Hepatocyte (in vitro differentiated cells): ENCODE measurements at regions not wholly inside any gene's neighbourhood (a gene's known extent, or its start where the extent isn't known, plus 50 kb on each side); places are given as distances from the start of the nearest gene placed in this dataset.

ENCODE experiments used
- DNase-seq: peaks from one replicate; pipeline ENCODE4 v3.0.0-alpha.2; 2016; ENCODE audit warnings: low spot score
- H2AFZ ChIP-seq: fragments of 200-600 bp; sonication (generic); 2 replicates; pipeline ENCODE4 v1.6.0; 2016; ENCODE audit warnings: antibody characterized with exemption, mild to moderate bottlenecking
- H3K27ac ChIP-seq: fragments of 200-600 bp; sonication (generic); 2 replicates; pipeline ENCODE4 v1.5.1; 2016; ENCODE audit warnings: mild to moderate bottlenecking
- H3K27me3 ChIP-seq: fragments of 200-600 bp; sonication (generic); 2 replicates; pipeline ENCODE4 v1.6.1; 2016
- H3K36me3 ChIP-seq: fragments of 200-600 bp; sonication (generic); replicated peaks from 2 replicates; pipeline ENCODE4 v1.5.1; 2016; ENCODE audit warnings: low read depth; ENCODE audit not compliant: insufficient read depth
- H3K4me1 ChIP-seq: fragments of 200-600 bp; sonication (generic); 2 replicates; pipeline ENCODE4 v1.5.1; 2016; ENCODE audit warnings: mild to moderate bottlenecking, moderate library complexity; ENCODE audit not compliant: insufficient read depth
- H3K4me2 ChIP-seq: fragments of 200-600 bp; sonication (generic); 2 replicates; pipeline ENCODE4 v1.6.0; 2016
- H3K4me3 ChIP-seq: fragments of 200-600 bp; sonication (generic); 2 replicates; pipeline ENCODE4 v1.5.1; 2016; ENCODE audit warnings: mild to moderate bottlenecking
- H3K79me2 ChIP-seq: fragments of 200-600 bp; sonication (generic); 2 replicates; pipeline ENCODE4 v1.6.0; 2017; ENCODE audit warnings: mild to moderate bottlenecking
- H3K9me2 ChIP-seq: fragments of 200-600 bp; sonication (generic); replicated peaks from 2 replicates; pipeline ENCODE4 v1.6.0; 2017; ENCODE audit warnings: mild to moderate bottlenecking; ENCODE audit not compliant: insufficient read depth
- H3K9me3 ChIP-seq: fragments of 200-600 bp; sonication (generic); 2 replicates; pipeline ENCODE4 v1.5.1; 2016; ENCODE audit warnings: low read depth, mild to moderate bottlenecking
- H4K20me1 ChIP-seq: fragments of 200-600 bp; sonication (generic); 2 replicates; pipeline ENCODE4 v1.6.0; 2016; ENCODE audit warnings: mild to moderate bottlenecking; ENCODE audit not compliant: insufficient read depth, poor library complexity, severe bottlenecking
- EZH2 ChIP-seq: fragments of 200-600 bp; sonication (generic); IDR thresholded peaks from 2 replicates; pipeline ENCODE4 v1.6.1; 2016; ENCODE audit warnings: antibody characterized with exemption, mild to moderate bottlenecking, borderline replicate concordance
- EZH2phosphoT487 ChIP-seq: fragments of 200-600 bp; sonication (generic); IDR thresholded peaks from one replicate; pipeline ENCODE4 v1.6.1; 2018; ENCODE audit warnings: antibody characterized with exemption, mild to moderate bottlenecking, low read depth, moderate library complexity; ENCODE audit not compliant: unreplicated experiment, severe bottlenecking
- WGBS: methylation state at CpG from one replicate; pipeline ENCODE4 v1.1.6; 2016; ENCODE audit warnings: low lambda C conversion rate; ENCODE audit errors: missing lambda C conversion rate; 5-methylcytosine and 5-hydroxymethylcytosine counted together
- TF ChIP-seq, protein P1 (sequence below): fragments of 200-600 bp; sonication (generic); IDR thresholded peaks from 2 replicates; pipeline ENCODE4 v1.5.1; 2016; ENCODE audit warnings: antibody characterized with exemption, mild to moderate bottlenecking; ENCODE audit not compliant: poor library complexity

GRCh38 chr4:24413311-24413784 lies 171.0 kb downstream of the DHX15 start:
- Histone ChIP-seq H2AFZ (no peak overlapping the region), H3K9me3 (no peaks in the 10 kb centered on the region), H3K4me1 (no peaks in the 10 kb centered on the region), H3K27me3 (peaks cover 7% of the 10 kb centered on the region), H3K79me2 (no peaks in the 10 kb centered on the region), H3K9me2 (no peaks in the 10 kb centered on the region), H3K36me3 (no peaks in the 10 kb centered on the region), H3K27ac (no peak overlapping the region), H3K4me3 (no peak overlapping the region), H4K20me1 (no peaks in the 10 kb centered on the region), H3K4me2 (peak overlapping the region; percentile 15)
- WGBS, result 28% methylated on average over 8 of the region's 8 CpGs
- TF ChIP-seq, protein P1, sequence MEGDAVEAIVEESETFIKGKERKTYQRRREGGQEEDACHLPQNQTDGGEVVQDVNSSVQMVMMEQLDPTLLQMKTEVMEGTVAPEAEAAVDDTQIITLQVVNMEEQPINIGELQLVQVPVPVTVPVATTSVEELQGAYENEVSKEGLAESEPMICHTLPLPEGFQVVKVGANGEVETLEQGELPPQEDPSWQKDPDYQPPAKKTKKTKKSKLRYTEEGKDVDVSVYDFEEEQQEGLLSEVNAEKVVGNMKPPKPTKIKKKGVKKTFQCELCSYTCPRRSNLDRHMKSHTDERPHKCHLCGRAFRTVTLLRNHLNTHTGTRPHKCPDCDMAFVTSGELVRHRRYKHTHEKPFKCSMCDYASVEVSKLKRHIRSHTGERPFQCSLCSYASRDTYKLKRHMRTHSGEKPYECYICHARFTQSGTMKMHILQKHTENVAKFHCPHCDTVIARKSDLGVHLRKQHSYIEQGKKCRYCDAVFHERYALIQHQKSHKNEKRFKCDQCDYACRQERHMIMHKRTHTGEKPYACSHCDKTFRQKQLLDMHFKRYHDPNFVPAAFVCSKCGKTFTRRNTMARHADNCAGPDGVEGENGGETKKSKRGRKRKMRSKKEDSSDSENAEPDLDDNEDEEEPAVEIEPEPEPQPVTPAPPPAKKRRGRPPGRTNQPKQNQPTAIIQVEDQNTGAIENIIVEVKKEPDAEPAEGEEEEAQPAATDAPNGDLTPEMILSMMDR, result no peak
- TF ChIP-seq EZH2 (no peak), EZH2phosphoT487 (no peak)
- DNase-seq, result no peak

DNA sequence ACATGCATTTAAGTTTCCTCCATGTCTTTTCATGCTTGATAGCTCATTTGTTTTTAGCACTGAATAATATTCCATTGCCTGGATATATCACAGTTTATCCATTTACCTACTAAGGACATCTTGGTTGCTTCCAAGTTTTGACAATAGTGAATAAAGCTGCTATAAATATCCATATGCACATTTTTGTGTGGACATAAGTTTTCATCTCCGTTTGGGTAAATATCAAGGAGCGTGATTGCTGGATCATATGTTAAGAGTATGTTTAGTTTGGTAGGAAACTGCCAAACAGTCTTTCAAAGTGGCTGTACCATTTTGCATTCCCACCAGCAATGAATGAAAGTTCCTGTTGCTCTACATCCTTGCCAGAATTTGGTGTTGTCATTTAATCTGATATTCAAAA lies 172.5 kb downstream of the DHX15 start:
- peaks cover 7% of the 10 kb centered on the region for H3K27me3 ChIP-seq
- no peaks in the 10 kb centered on the region for H4K20me1 ChIP-seq
- H2AFZ ChIP-seq, result no peak overlapping the region
- no peaks in the 10 kb centered on the region for H3K4me1 ChIP-seq
- H3K79me2 ChIP-seq, result no peaks in the 10 kb centered on the region
- TF ChIP-seq EZH2phosphoT487, result no peak
- TF ChIP-seq, protein P1, result no peak
- TF ChIP-seq EZH2, result no peak
- H3K9me3 ChIP-seq, result no peaks in the 10 kb centered on the region
- H3K4me2 ChIP-seq, result no peak overlapping the region
- H3K4me3 ChIP-seq, result no peak overlapping the region
- DNase-seq, result no peak
- WGBS, result 90% methylated on average over 2 of the region's 2 CpGs
- H3K27ac ChIP-seq, result no peak overlapping the region
- H3K36me3 ChIP-seq, result no peaks in the 10 kb centered on the region
- H3K9me2 ChIP-seq, result no peaks in the 10 kb centered on the region

GRCh38 chr4:24411299-24411698 lies 173.1 kb downstream of the DHX15 start:
- Histone ChIP-seq H3K27me3 (peaks cover 7% of the 10 kb centered on the region), H3K27ac (no peak overlapping the region), H4K20me1 (no peaks in the 10 kb centered on the region), H3K4me2 (no peak overlapping the region), H3K9me2 (no peaks in the 10 kb centered on the region), H3K79me2 (no peaks in the 10 kb centered on the region), H3K4me3 (no peak overlapping the region), H3K9me3 (no peaks in the 10 kb centered on the region), H2AFZ (no peak overlapping the region), H3K36me3 (no peaks in the 10 kb centered on the region), H3K4me1 (no peaks in the 10 kb centered on the region)
- DNase-seq, result no peak
- no peak for TF ChIP-seq EZH2phosphoT487
- WGBS, result 95% methylated on average over 2 of the region's 2 CpGs

GRCh38 chr4:24408640-24409039 lies 175.7 kb downstream of the DHX15 start:
- Histone ChIP-seq H3K27me3 (peaks cover 7% of the 10 kb centered on the region), H2AFZ (no peak overlapping the region), H3K9me3 (no peaks in the 10 kb centered on the region), H3K9me2 (no peaks in the 10 kb centered on the region), H3K36me3 (no peaks in the 10 kb centered on the region), H3K27ac (no peak overlapping the region), H3K4me3 (no peak overlapping the region), H3K79me2 (no peaks in the 10 kb centered on the region), H3K4me1 (no peaks in the 10 kb centered on the region), H4K20me1 (no peaks in the 10 kb centered on the region), H3K4me2 (no peak overlapping the region)
- TF ChIP-seq, protein P1, result no peak
- TF ChIP-seq EZH2 (no peak), EZH2phosphoT487 (no peak)
- DNase-seq, result no peak
- 84% methylated on average over 5 of the region's 5 CpGs for WGBS
